Pancreas (tissue), 10 donors: ENCODE measurements at regions not wholly inside any gene's neighbourhood (a gene's known extent, or its start where the extent isn't known, plus 50 kb on each side); places are given as distances from the start of the nearest gene placed in this dataset.

Source experiments
- ATAC-seq, 4 donors: fragments of 200-7000 bp; cut with Tn5 transposase; one replicate each; pipeline versions ENCODE4 v1.8.0 to v1.9.1; 2020; ENCODE audit warnings: mild to moderate bottlenecking in 4 of 4, moderate library complexity in 4 of 4
- DNase-seq, 6 donors: peaks; one replicate each; pipeline ENCODE4 v3.0.0-alpha.2; 2020
- FAIRE-seq: peaks from 2 replicates; lab custom pipeline; 2012; peaks lifted over from hg19 to GRCh38; lab: Jason Lieb, UNC
- H3K27ac ChIP-seq, 4 donors: fragments of 200-600 bp; sonication (generic); 1 replicate in 3 of 4; 2 replicates in 1 of 4; pipeline versions ENCODE4 v1.5.0 to v1.8.0; 2020
- H3K27me3 ChIP-seq, 4 donors: fragments of 200-600 bp; one replicate each; pipeline ENCODE4 v1.8.0; 2021
- H3K36me3 ChIP-seq, 3 donors: fragments of 200-600 bp; sonication (generic) in 1 of 3; one replicate each; pipeline versions ENCODE4 v1.5.0 to v1.8.0; 2020 to 2021
- H3K4me1 ChIP-seq, 3 donors: fragments of 200-600 bp; one replicate each; pipeline ENCODE4 v1.8.0; 2021
- H3K4me3 ChIP-seq, 4 donors: fragments of 200-600 bp; sonication (generic) in 2 of 4; one replicate each; pipeline versions ENCODE4 v1.5.0 to v1.8.0; 2020 to 2021
- H3K9me3 ChIP-seq, 4 donors: fragments of 200-600 bp; one replicate each; pipeline ENCODE4 v1.8.0; 2021
- WGBS, 2 donors: extraction: QIAGEN DNeasy Blood & Tissue Kit; methylation state at CpG; one replicate each; pipeline ENCODE4 v1.1.7; 2013; 5-methylcytosine and 5-hydroxymethylcytosine counted together
- intact Hi-C, 3 donors: fragments of 100-400 bp; cut with DNase I; formaldehyde crosslinking; loops; one replicate each; pipeline versions ENCODE4 v1.11.1 to v1.14.2; 2022
- TF ChIP-seq, protein P1 (sequence below), 4 donors: fragments of 200-600 bp; sonication (generic) in 3 of 4; IDR thresholded peaks; one replicate each; pipeline versions ENCODE4 v1.5.0 to v1.8.0; 2021; ENCODE audit warnings: antibody characterized with exemption in 4 of 4
- donor health status: healthy with polysubstance abuse.
- donor health status: DM: no; HTN: no; CAD: no; lungs with moderate emphysema.
- donor health status: DM: no; HTN: no; CAD: no.
- donor health status: control.
- donor health status: control.
- donor health status: Bipolar disorder and iron deficiency.
- donor health status: DM: yes; HTN: yes; CAD: no.
- donor health status: DM: no; HTN: no; CAD: no.
- donor health status: DM: no; HTN: no; CAD: no.
- donor health status: DM: yes; HTN: yes; CAD: no.

DNA sequence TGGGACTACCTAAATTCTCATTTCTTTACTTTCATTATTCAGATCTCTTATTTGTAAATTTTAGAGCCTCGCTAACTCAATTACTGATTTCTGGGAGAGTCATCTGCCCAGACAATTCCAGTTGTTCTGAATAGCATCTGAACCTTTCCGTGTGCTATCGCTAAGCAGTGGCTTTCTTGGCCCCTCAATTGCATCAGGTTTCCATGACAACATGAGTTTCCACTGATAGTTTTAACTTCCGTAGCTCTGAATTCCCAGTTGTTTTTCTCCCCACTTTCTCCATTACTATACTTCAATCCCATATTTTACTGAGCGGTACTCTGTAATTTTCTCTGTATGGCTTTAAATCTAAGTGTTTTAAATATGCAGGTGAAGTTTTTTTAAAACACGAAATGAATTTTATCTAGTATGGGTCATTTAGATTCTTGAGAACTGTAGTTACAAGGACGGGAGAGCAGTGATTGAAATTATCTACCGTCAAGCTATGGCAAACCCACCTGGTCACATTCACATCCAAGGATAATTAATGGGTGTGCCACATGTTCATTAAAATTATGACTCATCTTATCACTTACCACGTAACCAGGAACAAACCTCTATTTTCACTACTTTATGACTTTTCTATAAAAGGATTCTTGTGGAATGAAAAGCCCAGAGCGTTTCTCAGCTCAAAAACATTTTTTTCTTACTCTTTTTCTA, 223.5 kb upstream of the PCSK5 start:
- Histone ChIP-seq H3K36me3 (no peaks in the 10 kb centered on the region), H3K4me3 (no peak overlapping the region), H3K27ac (no peak overlapping the region), H3K4me1 (no peaks in the 10 kb centered on the region), H3K27me3 (peaks cover 0 to 8% (median 0%) of the 10 kb centered on the region in 4 donors), H3K9me3 (no peaks in the 10 kb centered on the region)
- intact Hi-C loops: no loop called here
- FAIRE-seq: no peak
- no peak for ATAC-seq
- 35 to 43% methylated on average over 10 of the region's 10 CpGs for WGBS, 2 donors
- TF ChIP-seq, protein P1, sequence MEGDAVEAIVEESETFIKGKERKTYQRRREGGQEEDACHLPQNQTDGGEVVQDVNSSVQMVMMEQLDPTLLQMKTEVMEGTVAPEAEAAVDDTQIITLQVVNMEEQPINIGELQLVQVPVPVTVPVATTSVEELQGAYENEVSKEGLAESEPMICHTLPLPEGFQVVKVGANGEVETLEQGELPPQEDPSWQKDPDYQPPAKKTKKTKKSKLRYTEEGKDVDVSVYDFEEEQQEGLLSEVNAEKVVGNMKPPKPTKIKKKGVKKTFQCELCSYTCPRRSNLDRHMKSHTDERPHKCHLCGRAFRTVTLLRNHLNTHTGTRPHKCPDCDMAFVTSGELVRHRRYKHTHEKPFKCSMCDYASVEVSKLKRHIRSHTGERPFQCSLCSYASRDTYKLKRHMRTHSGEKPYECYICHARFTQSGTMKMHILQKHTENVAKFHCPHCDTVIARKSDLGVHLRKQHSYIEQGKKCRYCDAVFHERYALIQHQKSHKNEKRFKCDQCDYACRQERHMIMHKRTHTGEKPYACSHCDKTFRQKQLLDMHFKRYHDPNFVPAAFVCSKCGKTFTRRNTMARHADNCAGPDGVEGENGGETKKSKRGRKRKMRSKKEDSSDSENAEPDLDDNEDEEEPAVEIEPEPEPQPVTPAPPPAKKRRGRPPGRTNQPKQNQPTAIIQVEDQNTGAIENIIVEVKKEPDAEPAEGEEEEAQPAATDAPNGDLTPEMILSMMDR (IDR thresholded peaks at IDR 0.05): no peak
- DNase-seq: no peak

DNA sequence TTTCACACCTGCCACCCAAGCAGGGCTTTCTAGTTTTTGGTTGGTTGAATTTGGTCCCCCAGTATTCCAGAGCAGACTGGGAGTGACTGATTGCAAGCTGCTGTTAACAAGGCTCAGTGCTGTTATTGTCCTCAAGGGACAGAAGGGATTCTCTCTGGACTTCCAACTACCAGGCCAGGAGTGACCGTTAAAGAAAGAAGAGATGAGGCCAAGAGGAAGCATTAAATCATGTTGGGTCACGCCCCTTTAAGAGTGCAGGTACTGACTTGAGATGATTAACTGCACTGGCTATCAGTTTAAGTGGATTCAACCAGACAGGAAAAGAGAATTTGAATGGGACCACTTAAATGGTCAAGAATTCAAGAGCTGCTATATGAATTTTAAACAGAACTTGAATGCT, 220.8 kb upstream of the PCSK5 start:
- intact Hi-C loops: no loop called here
- Histone ChIP-seq H3K9me3 (no peaks in the 10 kb centered on the region), H3K4me1 (no peaks in the 10 kb centered on the region), H3K27me3 (peaks cover 0 to 8% (median 0%) of the 10 kb centered on the region in 4 donors), H3K4me3 (no peak overlapping the region), H3K27ac (no peak overlapping the region), H3K36me3 (no peaks in the 10 kb centered on the region)
- DNase-seq (no peak), FAIRE-seq (no peak), ATAC-seq (no peak)
- TF ChIP-seq, protein P1 (IDR thresholded peaks at IDR 0.05): no peak
- 43 to 51% methylated on average over 2 of the region's 2 CpGs for WGBS, 2 donors

DNA sequence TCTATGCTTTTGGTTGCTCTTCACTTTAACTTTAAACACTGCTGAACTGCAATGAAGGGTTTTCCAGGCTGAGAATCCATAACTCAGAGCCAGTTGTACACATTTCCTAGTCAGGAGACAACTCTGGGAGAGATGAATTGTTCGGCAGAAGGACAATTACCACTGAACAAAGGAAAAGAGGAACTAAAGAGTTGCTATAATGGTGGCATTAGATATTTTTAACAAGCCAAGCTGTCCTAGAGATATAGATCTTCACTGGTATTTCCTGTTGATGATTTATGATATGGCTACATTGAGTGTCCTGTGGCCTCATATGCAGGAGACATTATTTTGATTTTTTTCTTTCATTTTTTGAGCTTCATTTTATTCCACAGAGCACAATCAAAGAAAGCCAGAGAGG, 219.1 kb upstream of the PCSK5 start:
- no peak for DNase-seq
- Histone ChIP-seq H3K27ac (no peak overlapping the region), H3K4me1 (no peaks in the 10 kb centered on the region), H3K36me3 (no peaks in the 10 kb centered on the region), H3K9me3 (no peaks in the 10 kb centered on the region), H3K27me3 (peaks cover 0 to 7% (median 0%) of the 10 kb centered on the region in 4 donors), H3K4me3 (no peak overlapping the region)
- WGBS, 2 donors: 68 to 83% methylated on average over 1 of the region's 1 CpG
- intact Hi-C loops: no loop called here
- ATAC-seq: no peak
- no peak for FAIRE-seq
- TF ChIP-seq, protein P1 (IDR thresholded peaks at IDR 0.05): no peak

DNA sequence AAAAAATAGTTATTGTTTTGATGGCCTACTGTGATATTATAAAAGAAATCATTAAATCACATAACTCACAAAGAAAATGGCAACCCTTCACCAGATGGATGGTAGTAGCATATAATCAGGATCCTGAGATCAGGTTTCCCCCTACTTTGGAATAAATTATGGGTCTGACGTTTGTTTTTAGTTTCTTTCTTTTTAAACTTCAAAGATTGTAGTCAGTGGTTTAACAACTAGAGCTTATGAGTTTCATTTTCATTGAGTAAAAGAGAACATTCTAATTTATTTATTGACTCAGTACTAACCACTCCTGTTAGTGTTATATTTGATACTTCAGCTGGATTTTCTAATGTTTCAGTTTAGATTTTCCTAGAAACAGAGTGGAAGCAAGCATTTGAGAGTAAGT, 218.0 kb upstream of the PCSK5 start:
- no peak overlapping the region for H3K27ac ChIP-seq
- ATAC-seq: no peak

DNA sequence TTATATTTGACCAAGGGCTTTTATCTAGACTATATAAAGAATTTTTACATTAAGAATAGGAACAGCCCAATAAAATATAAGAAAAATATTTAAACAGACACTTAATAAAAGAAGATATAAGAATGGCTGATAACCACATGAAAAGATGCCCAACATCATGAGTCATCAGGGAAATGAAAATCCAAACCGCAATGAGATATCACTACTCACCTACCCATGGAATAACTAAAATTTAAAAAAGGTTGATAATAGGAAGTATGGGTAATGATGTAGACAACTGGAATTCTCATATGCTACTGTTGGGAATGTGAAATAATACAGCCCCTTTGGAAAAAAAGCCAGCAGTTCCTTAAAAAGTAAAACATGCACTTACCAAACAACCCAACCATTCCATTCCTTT, 206.9 kb upstream of the PCSK5 start:
- no peak for DNase-seq
- ATAC-seq: no peak
- no peaks in the 10 kb centered on the region for H3K9me3 ChIP-seq
- no peaks in the 10 kb centered on the region for H3K36me3 ChIP-seq
- H3K27ac ChIP-seq: no peak overlapping the region
- no peaks in the 10 kb centered on the region for H3K4me1 ChIP-seq
- WGBS, 2 donors: 80 to 92% methylated on average over 1 of the region's 1 CpG
- TF ChIP-seq, protein P1 (IDR thresholded peaks at IDR 0.05): no peak
- H3K27me3 ChIP-seq: no peaks in the 10 kb centered on the region
- H3K4me3 ChIP-seq: no peak overlapping the region
- intact Hi-C loops: no loop called here
- no peak for FAIRE-seq

More for the DNA sequence above, 218.0 kb upstream of the PCSK5 start:
- DNase-seq: no peak
- Histone ChIP-seq H3K9me3 (no peaks in the 10 kb centered on the region), H3K36me3 (no peaks in the 10 kb centered on the region), H3K4me3 (no peak overlapping the region), H3K27me3 (peaks cover 0 to 3% (median 0%) of the 10 kb centered on the region in 4 donors), H3K4me1 (no peaks in the 10 kb centered on the region)
- WGBS, 2 donors: 29 to 63% methylated on average over 1 of the region's 1 CpG
- intact Hi-C loops: no loop called here
- TF ChIP-seq, protein P1 (IDR thresholded peaks at IDR 0.05): no peak
- FAIRE-seq: peak; percentile 34
